AML-193 (cell line): ENCODE measurements at regions not wholly inside any gene's neighbourhood (a gene's known extent, or its start where the extent isn't known, plus 50 kb on each side); places are given as distances from the start of the nearest gene placed in this dataset.

Source experiments
- DNase-seq, 2 experiments: peaks; one replicate each; lab custom pipeline; 2025; lab: John Stamatoyannopoulos, UW

DNA sequence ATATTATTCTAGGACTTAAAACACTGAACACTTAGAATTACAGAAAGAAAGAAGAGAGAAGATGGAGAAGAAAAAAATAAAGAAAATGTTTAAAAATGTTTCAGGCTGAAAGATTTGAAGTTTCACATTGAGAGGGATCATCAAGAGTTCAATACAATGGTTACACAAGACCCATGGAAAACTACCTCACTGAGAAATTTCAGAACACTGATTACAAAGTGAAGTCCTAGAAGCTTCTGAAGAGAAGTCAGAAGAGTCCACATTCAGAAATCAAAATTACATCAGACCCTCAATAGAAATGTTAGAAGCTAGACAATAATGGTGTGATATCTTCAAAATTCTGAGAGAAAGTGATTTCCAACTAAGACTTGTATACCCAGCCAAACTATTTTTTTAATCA lies 196.1 kb downstream of the MACC1 start:
- DNase-seq: no peak

DNA sequence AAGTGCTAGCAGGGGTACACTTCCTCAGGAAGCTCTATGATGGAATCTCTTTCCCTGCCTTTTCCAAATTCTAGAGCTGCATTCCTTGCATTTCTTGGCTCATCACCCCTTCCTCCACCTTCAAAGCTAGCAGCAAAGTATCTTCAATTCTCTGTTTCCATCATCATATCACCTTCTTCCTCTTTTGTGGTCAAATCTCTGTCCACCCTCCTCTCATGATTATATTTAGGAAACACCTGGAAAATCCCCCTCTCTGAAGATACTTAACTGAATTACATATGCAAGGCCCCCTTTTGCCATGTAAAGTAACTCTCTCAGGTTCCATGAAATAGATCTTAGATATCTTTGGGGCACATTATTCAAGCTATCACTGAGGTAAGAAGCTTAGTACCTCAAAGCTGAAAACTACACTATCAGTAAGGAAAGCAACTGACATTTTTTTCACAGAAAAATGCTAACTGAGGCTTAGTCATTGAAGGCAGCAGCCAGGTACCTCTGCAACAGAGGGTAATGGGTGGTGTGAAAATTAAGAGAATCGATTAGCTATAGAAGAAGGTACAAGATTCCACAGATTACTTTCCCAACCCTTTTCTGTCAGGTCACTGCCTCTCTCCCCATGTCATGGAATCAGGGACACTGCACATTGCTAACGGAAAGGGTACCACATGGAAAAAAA lies 197.3 kb downstream of the MACC1 start:
- DNase-seq: no peak

DNA sequence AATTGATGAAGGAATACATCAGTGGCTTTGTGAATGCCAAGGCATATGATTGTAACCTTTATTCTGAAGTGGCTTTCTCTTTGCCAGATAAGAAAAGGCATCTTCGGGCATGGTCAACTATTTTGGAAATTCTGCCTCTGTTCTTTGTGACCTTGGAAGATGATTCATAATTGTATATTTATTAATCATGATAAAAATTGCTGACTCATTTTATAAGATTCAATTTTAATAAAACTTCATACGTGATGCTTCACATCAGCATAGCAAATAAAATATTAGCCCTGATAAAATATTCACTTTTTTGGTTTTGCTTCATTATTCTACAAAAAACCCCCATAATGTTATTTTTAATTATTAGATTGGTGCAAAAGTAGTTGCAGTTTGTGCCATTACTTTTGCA lies 200.5 kb downstream of the MACC1 start:
- DNase-seq: no peak

DNA sequence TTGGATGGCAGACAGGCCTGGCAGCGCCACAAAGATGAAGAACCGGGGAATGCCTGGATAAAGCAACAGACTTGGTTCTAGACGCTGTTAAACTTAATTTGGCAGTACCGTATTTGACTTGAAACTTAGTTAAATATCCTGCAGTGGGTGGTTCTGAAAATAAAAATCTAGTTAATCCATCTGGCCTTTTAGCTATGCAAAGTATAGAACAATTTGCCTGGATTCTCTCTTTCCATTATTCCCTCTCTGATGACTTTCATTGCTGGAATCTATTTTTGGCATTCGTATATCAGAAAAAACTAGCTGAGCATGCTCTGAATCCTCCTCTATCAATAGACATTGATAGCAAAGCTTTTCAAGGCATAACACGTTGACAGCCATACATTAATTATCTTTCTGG lies 203.6 kb downstream of the MACC1 start:
- DNase-seq: no peak

DNA sequence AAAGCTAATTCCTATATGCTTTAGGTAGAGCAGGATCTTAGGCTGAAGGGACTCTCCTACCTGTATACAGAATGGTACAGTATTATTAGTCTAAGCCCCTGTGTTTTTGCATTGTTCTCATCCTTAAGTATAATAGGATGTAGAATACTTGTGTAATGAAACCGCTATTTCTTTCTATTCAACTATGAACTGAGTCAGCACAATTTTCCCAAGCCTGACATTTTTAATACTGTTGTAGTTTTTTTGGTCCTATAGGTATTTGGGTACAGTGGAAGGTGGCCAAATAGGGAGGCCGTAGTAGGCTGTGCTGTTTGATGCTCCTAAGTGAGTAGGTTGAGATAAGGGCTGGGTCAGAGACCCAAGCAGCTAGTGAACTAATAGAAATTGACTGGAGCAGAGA lies 205.1 kb downstream of the MACC1 start:
- no peak for DNase-seq

DNA sequence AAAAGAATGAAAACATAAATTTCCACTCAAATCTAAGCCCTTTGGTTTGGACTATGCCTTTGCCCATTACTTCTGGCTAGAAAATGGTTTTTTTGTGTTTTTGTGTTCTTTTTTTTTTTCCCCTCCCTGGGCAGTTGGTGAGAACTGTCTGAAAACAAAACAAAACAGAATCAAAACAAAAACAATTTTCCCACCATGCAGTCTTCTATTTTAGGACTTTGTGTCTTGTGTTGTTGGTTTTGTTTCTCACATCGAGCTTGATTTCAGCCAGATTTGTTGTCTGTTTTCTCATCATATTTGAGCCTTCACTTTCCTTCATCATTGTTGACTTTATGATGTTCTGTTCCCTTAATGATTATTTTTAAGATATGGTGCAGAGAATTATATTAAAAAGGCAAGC lies 206.3 kb downstream of the MACC1 start:
- no peak for DNase-seq

DNA sequence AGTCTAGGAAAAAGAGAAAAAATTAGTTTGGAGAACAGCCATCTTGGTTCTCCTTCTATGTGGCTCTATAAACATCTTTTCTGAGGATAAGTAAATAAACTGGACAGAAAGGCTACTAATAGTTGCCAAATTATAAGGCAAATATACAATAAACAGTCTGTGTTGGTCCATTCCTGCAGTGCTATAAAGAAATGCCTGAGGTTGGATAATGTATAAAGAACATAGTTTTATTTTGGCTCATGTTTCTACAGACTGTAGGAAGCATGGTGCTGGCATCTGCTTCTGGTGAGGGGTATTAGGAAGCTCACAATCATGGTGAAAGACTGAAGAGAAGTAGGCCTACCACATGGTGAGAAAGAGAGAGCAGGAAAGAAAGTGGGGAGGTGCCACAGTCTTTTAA lies 209.7 kb downstream of the MACC1 start:
- DNase-seq: no peak

DNA sequence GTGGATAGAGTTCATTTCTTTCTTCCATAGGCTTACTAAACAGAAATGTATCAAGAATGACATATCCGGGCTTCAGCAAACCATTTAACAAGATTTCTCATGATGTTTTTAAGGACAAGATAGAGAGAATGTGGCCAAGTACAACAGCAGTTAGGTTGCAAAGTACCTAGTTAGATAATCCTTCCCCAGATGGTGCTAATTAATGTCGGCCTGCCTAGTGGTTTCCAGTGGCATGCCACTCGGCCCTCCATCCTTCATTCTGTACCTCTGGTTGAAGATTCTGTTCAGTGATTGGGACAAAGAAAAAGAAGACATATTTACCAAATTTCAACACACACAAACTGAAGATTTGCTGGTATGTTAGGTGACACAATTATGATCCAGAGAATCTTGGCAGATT lies 212.1 kb downstream of the MACC1 start:
- no peak for DNase-seq

DNA sequence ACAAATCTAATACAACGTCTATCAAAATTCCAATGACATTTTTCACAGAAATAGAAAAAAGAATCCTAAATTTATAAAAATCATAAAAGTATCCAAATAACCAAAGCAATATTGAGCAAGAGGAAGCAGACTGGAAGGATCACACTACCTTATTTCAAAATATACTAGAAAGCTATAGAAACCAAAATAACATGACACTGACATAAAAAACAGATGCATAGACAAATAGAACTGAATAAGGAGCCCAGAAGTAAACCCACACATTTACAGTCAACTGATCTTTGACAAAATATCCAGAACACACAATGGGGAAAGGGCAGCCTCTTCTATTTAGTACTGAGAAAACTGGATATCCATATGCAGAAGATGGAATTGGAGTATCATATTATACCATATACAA lies 217.5 kb downstream of the MACC1 start:
- peak; percentile 45 to 47 for DNase-seq

DNA sequence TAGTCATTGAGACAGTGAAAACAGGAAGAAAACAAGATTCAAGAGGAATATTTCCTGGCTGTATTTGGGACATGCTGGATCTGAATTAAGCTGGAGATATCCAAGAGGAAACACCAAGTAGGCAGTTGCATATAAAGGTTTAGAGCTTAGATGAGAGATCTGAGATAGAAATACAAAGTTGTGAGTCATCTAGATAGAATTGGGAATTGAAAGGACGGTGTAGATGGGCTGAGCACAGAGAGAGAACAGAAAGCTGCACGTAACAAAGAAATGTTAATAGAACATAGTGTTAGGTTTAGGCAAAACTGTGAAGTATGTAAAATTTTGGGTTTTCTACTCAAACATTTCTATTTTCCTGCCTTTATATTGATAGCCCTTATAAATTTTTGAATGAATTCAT lies 218.5 kb upstream of the TMEM196 start:
- DNase-seq: no peak

DNA sequence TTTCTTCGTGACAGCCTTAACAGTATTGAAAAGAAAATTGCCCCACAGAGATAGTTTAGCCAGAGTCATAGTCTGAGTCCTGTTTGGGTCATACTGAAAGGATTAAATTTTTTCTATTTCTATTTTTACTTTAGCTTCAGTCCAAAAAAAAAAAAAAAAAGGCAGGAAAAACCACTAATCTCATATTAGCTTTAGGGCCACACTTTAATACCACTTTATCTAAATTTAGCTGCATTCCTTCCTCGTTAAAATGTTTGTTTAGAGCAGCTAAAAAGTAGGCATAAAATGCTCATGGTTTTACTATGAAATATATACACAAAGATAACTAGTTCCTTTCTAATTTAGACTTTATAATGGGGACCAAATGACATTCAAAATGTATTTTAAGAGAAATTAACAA lies 216.5 kb upstream of the TMEM196 start:
- no peak for DNase-seq

DNA sequence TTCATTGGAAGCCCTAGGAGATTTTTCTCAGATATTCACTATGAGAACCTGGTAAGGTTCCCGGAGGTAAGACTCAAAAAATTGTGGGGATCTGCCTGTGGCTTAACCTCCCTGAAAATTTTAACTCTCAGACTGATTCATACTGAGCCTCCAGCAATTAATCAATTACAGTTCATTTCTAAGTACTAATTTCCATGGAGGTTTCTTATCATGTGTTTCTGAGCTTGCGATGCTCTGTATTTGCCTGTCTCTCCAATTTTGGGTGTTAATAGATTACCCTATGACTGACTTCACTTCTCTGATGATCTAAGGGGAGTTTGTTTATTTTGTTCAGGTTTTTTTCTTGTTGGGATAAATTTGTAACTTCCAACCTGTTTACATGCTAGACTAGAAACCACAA lies 215.4 kb upstream of the TMEM196 start:
- DNase-seq: no peak

DNA sequence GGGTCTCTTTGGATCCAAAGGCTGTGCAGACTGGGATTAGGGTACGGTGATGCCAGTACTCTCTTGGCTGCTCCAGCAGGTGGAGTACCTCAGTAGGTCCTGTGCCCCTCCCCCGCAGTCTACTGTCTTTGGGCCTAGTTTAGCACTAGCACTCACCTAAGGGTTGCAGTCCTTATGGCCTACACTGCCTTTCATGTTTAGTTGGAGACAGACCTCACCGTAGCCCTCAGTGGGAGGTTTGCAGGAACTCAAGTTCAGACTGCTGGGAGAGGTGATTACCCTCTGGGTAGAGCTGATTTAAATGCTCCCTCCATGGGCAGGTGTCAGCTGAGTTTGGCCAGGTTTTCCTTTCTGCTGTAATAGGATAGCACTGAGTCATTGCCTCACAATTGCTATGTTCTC lies 210.8 kb upstream of the TMEM196 start:
- no peak for DNase-seq

DNA sequence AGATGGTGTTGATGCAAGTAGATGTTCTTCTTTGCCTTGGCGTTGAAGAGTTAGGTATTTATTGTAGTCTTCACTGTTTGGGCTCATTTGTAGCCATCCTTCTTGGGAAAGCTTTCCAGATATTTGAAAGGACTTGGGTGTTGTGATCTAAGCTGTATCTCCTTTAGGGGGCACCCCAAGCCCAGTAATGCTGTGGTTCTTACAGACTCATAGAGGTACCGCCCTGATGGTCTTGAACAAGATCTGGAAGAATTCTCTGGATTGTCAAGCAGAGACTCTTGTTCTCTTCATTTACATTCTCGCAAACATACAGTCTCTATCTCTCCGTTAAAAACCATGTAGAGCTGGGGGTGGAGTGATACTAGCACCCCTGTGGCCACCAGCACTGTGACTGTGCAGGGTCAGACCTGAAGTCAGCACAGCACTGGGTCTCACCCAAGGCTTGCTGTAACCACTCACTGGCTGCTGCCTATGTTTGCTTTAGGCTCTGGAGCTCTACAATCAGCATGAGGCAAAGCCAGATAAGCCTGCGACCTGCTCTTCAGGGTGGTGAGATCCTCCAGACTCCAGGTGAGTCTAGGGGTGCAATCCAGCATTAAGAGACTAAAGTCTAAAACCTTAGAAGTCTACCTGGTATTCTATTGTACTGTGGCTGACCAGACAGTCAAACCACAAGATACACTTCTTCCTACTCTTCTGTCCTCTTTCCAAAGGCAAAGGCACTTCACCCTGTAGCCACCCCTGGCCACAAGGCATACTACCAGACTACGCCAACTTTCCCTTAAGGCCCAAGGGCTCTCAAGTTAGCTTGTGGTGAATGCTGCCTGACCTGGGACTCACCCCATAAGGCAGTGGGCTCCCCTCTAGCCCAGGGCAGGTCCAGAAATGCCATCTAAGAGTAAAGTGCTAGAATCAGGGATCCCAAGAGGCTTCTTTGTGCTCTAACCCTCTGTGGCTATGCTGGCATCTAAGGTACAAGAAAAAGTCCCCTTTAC lies 209.7 kb upstream of the TMEM196 start:
- peak; percentile 1 to 5 for DNase-seq

DNA sequence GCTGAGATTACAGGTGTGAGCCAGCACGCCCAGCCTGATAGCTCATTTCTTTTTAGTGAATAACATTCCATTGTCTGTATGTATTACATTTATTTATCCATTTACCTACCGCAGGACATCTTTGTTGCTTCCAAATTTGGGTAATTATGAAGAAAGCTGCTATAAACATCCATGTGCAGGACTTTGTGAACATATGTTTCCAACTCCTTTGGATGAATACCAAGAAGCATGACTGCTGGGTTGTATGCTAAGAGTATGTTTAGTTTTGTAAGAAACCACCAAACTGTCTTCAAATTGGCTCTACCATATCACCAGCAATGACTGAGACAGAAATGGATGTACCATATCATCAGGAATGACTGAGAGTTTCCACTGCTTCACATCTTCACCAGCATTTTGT lies 200.2 kb upstream of the TMEM196 start:
- no peak for DNase-seq

DNA sequence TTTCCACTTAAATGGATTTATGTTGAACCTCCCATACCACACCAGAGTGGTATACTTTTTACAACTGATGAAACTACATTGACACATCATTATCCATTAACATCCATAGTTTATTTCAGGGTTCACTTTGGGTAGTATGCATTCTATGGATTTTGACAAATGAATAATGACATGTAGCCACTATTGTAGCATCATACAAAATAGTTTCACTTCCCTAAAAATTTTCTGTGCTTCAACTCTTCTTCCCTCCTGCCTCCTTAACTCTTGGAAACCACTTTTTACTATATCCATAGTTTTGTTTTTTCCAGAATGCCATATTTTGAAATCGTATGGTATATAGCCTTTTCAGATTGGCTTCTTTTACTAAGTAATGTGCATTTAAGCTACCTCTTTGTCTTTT lies 199.5 kb upstream of the TMEM196 start:
- DNase-seq: no peak

DNA sequence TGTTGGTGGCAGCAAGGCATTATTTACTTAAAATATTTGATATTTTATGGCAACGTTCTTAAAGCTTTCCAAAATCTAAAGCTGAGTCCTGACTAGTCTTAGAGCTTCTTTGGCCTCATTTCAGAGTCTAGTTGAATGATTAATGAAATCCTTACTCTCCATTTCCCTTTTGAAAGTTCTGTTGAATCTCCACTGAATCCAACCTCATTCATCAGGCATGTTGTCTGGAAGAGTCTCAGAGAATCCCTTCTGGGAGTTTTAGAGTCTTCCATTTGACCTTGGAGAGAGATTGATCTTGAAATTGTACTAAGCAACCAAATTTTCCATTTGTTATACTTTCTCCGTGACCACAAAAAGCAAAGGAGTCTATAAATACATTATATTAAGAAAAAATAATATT lies 198.5 kb upstream of the TMEM196 start:
- DNase-seq: no peak

DNA sequence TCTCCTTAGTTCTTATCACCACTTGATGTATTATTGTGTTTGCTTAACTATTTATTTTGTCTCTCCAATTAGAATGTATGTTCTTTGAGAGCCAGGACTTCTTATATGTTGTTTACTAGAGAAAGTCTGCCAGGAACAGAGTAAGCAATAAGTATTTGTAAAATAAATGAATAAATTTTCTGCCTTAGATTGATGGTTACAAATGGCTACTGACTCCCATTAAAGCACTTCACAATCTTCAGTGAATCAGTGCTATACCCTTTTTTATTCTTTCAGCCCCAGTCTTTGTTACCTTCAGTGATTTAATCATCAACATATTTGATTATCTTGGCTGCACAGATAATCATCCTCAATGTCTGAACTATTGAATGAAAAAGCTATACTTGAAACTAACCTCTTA lies 197.1 kb upstream of the TMEM196 start:
- no peak for DNase-seq

DNA sequence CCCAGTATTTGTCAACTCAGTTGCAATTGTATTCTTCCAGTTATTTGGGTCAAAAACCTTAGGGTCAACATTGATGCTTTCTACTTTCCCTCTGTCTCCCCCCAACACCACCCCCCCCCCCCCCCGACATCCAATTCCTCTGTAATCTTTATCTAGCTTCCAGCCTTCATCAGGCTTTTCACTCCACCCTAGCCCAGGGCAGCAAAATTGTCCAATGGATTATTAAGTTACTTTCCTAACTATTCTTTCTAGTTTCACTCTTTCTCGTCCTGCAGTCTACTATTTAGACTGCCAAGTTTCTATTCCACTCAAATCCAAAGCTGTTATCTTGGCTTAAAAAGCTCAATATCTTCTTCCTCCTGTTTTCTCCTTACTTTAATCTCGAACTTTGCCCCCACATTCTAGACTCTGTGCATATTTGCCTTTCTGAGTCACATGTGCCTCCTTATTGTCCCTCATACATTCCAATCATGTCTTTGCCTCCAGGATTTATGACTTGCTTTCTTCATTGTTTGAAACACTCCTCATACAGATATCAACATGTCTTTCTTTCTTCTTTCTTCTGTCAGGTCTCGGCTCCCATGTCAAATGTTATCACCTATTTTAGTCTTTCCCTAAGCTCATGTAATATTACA lies 196.6 kb upstream of the TMEM196 start:
- DNase-seq: no peak

DNA sequence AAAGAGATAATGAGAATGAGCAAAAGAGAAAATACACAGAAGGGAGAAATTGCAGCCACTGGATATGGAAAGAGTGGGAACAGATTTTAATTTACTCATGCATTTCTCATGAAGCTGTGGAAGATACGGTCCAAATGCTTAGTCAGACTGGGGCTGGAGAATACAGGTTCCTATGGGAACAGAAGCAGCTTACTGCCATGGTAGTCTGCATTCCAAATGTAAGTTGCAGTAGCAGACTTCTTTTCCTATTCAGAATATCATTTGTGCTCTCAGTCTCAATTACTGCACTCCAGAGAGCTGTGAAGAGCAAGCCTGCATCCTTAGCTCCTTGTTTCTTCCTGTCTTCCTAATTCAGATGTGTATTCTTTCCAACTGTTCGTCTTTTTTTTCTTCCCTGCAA lies 190.8 kb upstream of the TMEM196 start:
- DNase-seq: no peak

DNA sequence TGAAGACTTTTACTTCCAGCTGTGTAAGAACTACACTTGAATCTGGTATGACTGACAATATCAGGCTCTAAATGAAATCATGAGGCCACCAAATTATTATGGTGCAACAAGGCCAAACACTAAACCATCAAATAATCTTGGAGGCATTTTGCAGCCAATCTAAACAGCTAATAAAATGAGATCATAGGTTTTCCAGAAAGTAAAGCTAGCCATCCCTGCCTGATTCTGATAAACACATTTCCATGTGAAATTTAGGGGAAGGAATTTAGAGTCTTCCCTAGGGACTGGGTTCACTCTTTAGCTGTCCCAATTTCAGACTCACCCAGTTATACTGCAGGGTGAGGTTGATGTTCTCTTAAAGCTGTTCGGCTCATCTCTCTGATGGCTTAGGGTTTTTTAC lies 190.3 kb upstream of the TMEM196 start:
- no peak for DNase-seq

DNA sequence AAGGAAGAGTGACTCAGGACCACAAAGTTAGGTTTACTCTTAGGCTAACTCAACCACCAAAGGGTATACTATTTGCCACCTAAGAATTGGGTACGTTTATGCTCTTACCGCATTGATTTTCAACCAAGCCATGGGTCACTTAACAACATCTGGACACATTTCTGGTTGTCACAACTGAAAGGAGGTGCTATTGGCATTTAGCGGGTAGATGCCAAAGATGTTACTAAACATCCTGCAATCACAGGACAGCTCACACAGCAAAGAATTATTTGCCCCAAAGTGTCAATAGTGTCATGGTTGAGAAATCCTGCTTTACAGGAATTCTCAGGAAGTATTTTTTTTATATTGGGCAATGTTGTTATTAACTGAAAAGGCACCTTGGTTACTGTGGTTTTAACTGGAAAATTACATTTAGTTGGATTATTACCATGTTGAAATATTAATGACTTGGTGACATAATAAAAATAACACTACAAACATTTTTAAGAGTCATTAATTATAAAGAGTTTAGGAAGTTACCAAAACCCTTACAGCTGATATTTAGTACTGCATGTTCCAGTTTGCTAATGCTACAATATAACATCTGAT lies 185.0 kb upstream of the TMEM196 start:
- peak; percentile 92 to 95 for DNase-seq

DNA sequence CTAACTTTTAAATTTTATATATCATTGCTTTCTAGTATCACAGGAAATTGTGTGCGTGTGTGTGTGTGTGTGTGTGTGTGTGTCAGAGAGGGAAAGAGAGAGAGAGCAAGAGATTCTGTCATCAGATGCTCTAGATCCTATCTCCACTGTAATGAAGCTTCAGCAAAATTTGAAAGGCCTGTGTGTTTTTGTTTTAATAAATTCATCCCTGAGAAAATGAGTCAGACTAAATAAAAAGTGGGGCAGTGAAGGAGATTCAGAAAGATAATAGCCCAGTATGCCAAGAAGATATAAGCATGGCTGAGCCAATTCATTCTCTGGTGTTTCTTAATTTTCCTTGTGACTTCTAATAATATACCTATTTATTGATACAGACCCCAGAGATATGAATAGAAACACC lies 184.2 kb upstream of the TMEM196 start:
- no peak for DNase-seq
